Suprapubic skin (tissue), 4 donors: ENCODE measurements at regions not wholly inside any gene's neighbourhood (a gene's known extent, or its start where the extent isn't known, plus 50 kb on each side); places are given as distances from the start of the nearest gene placed in this dataset.

ENCODE experiments used
- DNase-seq, 2 donors: peaks; one replicate each; pipeline ENCODE4 v3.0.0-alpha.2; 2019; ENCODE audit warnings: low spot score in 2 of 2
- H3K27ac ChIP-seq: fragments of 200-600 bp; sonication (generic); one replicate; pipeline ENCODE4 v1.5.1; 2019
- H3K27me3 ChIP-seq: fragments of 200-600 bp; sonication (generic); one replicate; pipeline ENCODE4 v1.5.1; 2019
- H3K36me3 ChIP-seq: fragments of 200-600 bp; sonication (generic); one replicate; pipeline ENCODE4 v1.5.1; 2019
- H3K4me1 ChIP-seq: fragments of 200-600 bp; sonication (generic); one replicate; pipeline ENCODE4 v1.5.1; 2019
- H3K4me3 ChIP-seq: fragments of 200-600 bp; sonication (generic); one replicate; pipeline ENCODE4 v1.5.1; 2019; ENCODE audit warnings: mild to moderate bottlenecking
- H3K9me3 ChIP-seq: fragments of 200-600 bp; sonication (generic); one replicate; pipeline ENCODE4 v1.5.1; 2019
- CTCF ChIP-seq, 2 donors: fragments of 200-600 bp in 1 of 2; fragments of 450-650 bp in 1 of 2; sonication (generic) in 1 of 2; IDR thresholded peaks; one replicate each; pipeline ENCODE4 v1.5.1; 2016 to 2019; ENCODE audit warnings: antibody characterized with exemption in 2 of 2, mild to moderate bottlenecking in 1 of 2, moderate library complexity in 1 of 2
- EP300 ChIP-seq: sonication (generic); formaldehyde crosslinking; IDR thresholded peaks from one replicate; pipeline ENCODE4 v1.6.1; 2017; ENCODE audit warnings: antibody characterized with exemption
- POLR2A ChIP-seq, 2 donors: fragments of 450-650 bp; IDR thresholded peaks; one replicate each; pipeline ENCODE4 v1.6.1; 2017; ENCODE audit warnings: antibody characterized with exemption in 2 of 2, mild to moderate bottlenecking in 2 of 2, moderate library complexity in 2 of 2
- POLR2AphosphoS5 ChIP-seq, 3 donors: sonication (generic); formaldehyde crosslinking; IDR thresholded peaks; one replicate each; pipeline ENCODE4 v1.6.1; 2017; ENCODE audit warnings: antibody characterized with exemption in 3 of 3
- WGBS: methylation state at CpG from one replicate; pipeline ENCODE4 v1.1.5; 2018; 5-methylcytosine and 5-hydroxymethylcytosine counted together

GRCh38 chr5:81907012-81907635, 64.7 kb upstream of the ATG10 start:
- WGBS, result 87% methylated on average over 4 of the region's 4 CpGs

GRCh38 chr5:81906086-81906485, 65.7 kb upstream of the ATG10 start:
- no peak for TF ChIP-seq EP300
- TF ChIP-seq POLR2A (IDR thresholded peaks at IDR 0.05), result no peak
- TF ChIP-seq POLR2AphosphoS5 (IDR thresholded peaks at IDR 0.05), result no peak
- no peak for TF ChIP-seq CTCF (IDR thresholded peaks at IDR 0.05)
- 67% methylated on average over 5 of the region's 5 CpGs for WGBS
- Histone ChIP-seq H3K27ac (no peak overlapping the region), H3K27me3 (no peaks in the 10 kb centered on the region), H3K4me3 (no peak overlapping the region), H3K9me3 (no peaks in the 10 kb centered on the region), H3K4me1 (no peaks in the 10 kb centered on the region), H3K36me3 (no peaks in the 10 kb centered on the region)
- no peak for DNase-seq

More at GRCh38 chr5:81907012-81907635, 64.7 kb upstream of the ATG10 start:
- Histone ChIP-seq H3K9me3 (no peaks in the 10 kb centered on the region), H3K4me1 (no peaks in the 10 kb centered on the region), H3K27ac (no peak overlapping the region), H3K36me3 (no peaks in the 10 kb centered on the region), H3K27me3 (no peaks in the 10 kb centered on the region), H3K4me3 (no peak overlapping the region)
- no peak for DNase-seq
- TF ChIP-seq POLR2A (IDR thresholded peaks at IDR 0.05), result no peak
- no peak for TF ChIP-seq POLR2AphosphoS5 (IDR thresholded peaks at IDR 0.05)
- TF ChIP-seq CTCF (IDR thresholded peaks at IDR 0.05), result no peak
- TF ChIP-seq EP300, result no peak

GRCh38 chr5:81904861-81905260, 67.0 kb upstream of the ATG10 start:
- no peak for TF ChIP-seq EP300
- no peak for TF ChIP-seq POLR2AphosphoS5 (IDR thresholded peaks at IDR 0.05)
- no peak for TF ChIP-seq POLR2A (IDR thresholded peaks at IDR 0.05)
- TF ChIP-seq CTCF (IDR thresholded peaks at IDR 0.05), result no peak
- WGBS, result 91% methylated on average over 2 of the region's 2 CpGs
- H3K9me3 ChIP-seq, result no peaks in the 10 kb centered on the region
- no peak for DNase-seq
- H3K27ac ChIP-seq, result no peak overlapping the region
- no peaks in the 10 kb centered on the region for H3K4me1 ChIP-seq
- no peaks in the 10 kb centered on the region for H3K36me3 ChIP-seq
- no peak overlapping the region for H3K4me3 ChIP-seq
- H3K27me3 ChIP-seq, result no peaks in the 10 kb centered on the region

- H3K4me1 ChIP-seq, result no peaks in the 10 kb centered on the region
- no peaks in the 10 kb centered on the region for H3K36me3 ChIP-seq
- WGBS, result 92% methylated on average over 3 of the region's 3 CpGs
- H3K27ac ChIP-seq, result no peak overlapping the region
- H3K27me3 ChIP-seq, result no peaks in the 10 kb centered on the region
- no peak overlapping the region for H3K4me3 ChIP-seq
- TF ChIP-seq EP300 (no peak), CTCF (IDR thresholded peaks at IDR 0.05) (no peak), POLR2AphosphoS5 (IDR thresholded peaks at IDR 0.05) (no peak), POLR2A (IDR thresholded peaks at IDR 0.05) (no peak)
- H3K9me3 ChIP-seq, result no peaks in the 10 kb centered on the region
- DNase-seq, result no peak
Measured at GRCh38 chr5:81904166-81904565, 67.7 kb upstream of the ATG10 start.

GRCh38 chr5:81901586-81901985, 70.2 kb upstream of the ATG10 start:
- no peak for DNase-seq
- Histone ChIP-seq H3K4me1 (no peaks in the 10 kb centered on the region), H3K27ac (no peak overlapping the region), H3K9me3 (no peaks in the 10 kb centered on the region), H3K4me3 (no peak overlapping the region), H3K36me3 (no peaks in the 10 kb centered on the region), H3K27me3 (no peaks in the 10 kb centered on the region)
- whole genome bisulfite sequencing, result 85% methylated on average over 10 of the region's 10 CpGs
- TF ChIP-seq POLR2AphosphoS5 (IDR thresholded peaks at IDR 0.05) (no peak), POLR2A (IDR thresholded peaks at IDR 0.05) (no peak), CTCF (IDR thresholded peaks at IDR 0.05) (no peak)
